Liver (tissue), 8 donors: ENCODE measurements at regions not wholly inside any gene's neighbourhood (a gene's known extent, or its start where the extent isn't known, plus 50 kb on each side); places are given as distances from the start of the nearest gene placed in this dataset.

ENCODE experiments used
- DNase-seq: peaks from one replicate; pipeline ENCODE4 v3.0.0-alpha.2; 2017; ENCODE audit warnings: low spot score
- H3K27ac ChIP-seq, 2 donors: one replicate each; pipeline ENCODE4 v1.7.0; 2013; ENCODE audit warnings: inconsistent platforms in 2 of 2, low read length in 2 of 2, control low read depth in 1 of 2, low read depth in 1 of 2, mild to moderate bottlenecking in 1 of 2
- H3K27me3 ChIP-seq, 4 donors: one replicate each; pipeline versions ENCODE4 v1.6.1 to v1.7.0; 2013; ENCODE audit warnings: low read length in 3 of 4, inconsistent platforms in 1 of 4, mild to moderate bottlenecking in 1 of 4, moderate library complexity in 1 of 4; ENCODE audit not compliant: control insufficient read depth in 4 of 4, insufficient read depth in 4 of 4
- H3K36me3 ChIP-seq, 4 donors: one replicate each; pipeline versions ENCODE4 v1.6.1 to v1.7.0; 2013; ENCODE audit warnings: low read length in 3 of 4, mild to moderate bottlenecking in 3 of 4, low read depth in 1 of 4, moderate library complexity in 1 of 4; ENCODE audit not compliant: control insufficient read depth in 4 of 4, insufficient read depth in 3 of 4
- H3K4me1 ChIP-seq, 4 donors: one replicate each; pipeline versions ENCODE4 v1.6.1 to v1.7.0; 2013; ENCODE audit warnings: low read length in 3 of 4, mild to moderate bottlenecking in 3 of 4, moderate library complexity in 1 of 4; ENCODE audit not compliant: control insufficient read depth in 4 of 4, insufficient read depth in 4 of 4
- H3K4me3 ChIP-seq, 3 donors: one replicate each; pipeline versions ENCODE4 v1.6.1 to v1.7.0; 2013; ENCODE audit warnings: low read length in 3 of 3, control low read depth in 1 of 3, low read depth in 1 of 3, mild to moderate bottlenecking in 1 of 3
- H3K9ac ChIP-seq, 2 donors: one replicate each; pipeline ENCODE4 v1.7.0; 2013; ENCODE audit warnings: low read length in 2 of 2, mild to moderate bottlenecking in 2 of 2, moderate library complexity in 2 of 2, control low read depth in 1 of 2, low read depth in 1 of 2
- H3K9me3 ChIP-seq, 4 donors: one replicate each; pipeline versions ENCODE4 v1.6.1 to v1.7.0; 2013; ENCODE audit warnings: low read length in 3 of 4; ENCODE audit not compliant: control insufficient read depth in 4 of 4
- ATF3 ChIP-seq: IDR thresholded peaks from 2 replicates; pipeline ENCODE4 v1.6.1; 2016; ENCODE audit warnings: antibody characterized with exemption
- CTCF ChIP-seq: fragments of 150-350 bp; IDR thresholded peaks from 2 replicates; pipeline ENCODE4 v1.5.1; 2017; ENCODE audit warnings: improper control_type of control experiment, low read depth, low read length; ENCODE audit not compliant: missing input control
- EGR1 ChIP-seq, 2 donors: IDR thresholded peaks; 2 replicates each; pipeline ENCODE4 v1.6.1; 2016 to 2018; ENCODE audit warnings: antibody characterized with exemption in 2 of 2, low read depth in 2 of 2
- FOXA1 ChIP-seq: IDR thresholded peaks from 2 replicates; pipeline ENCODE4 v1.6.1; 2016; ENCODE audit warnings: antibody characterized with exemption
- FOXA2 ChIP-seq: IDR thresholded peaks from 2 replicates; pipeline ENCODE4 v1.6.1; 2016; ENCODE audit warnings: antibody characterized with exemption
- HNF4A ChIP-seq, 2 donors: conservative IDR thresholded peaks; 2 replicates each; pipeline ENCODE4 v1.6.1; 2016; ENCODE audit warnings: antibody characterized with exemption in 2 of 2, mild to moderate bottlenecking in 2 of 2
- HNF4G ChIP-seq: IDR thresholded peaks from 2 replicates; pipeline ENCODE4 v1.6.1; 2016; ENCODE audit warnings: antibody characterized with exemption
- NR2F2 ChIP-seq: IDR thresholded peaks from 2 replicates; pipeline ENCODE4 v1.6.1; 2016; ENCODE audit warnings: antibody characterized with exemption
- RAD21 ChIP-seq, 2 donors: IDR thresholded peaks; 2 replicates each; pipeline ENCODE4 v1.6.1; 2016; ENCODE audit warnings: antibody characterized with exemption in 2 of 2, mild to moderate bottlenecking in 2 of 2
- RXRA ChIP-seq, 2 donors: IDR thresholded peaks; 2 replicates each; pipeline ENCODE4 v1.6.1; 2017 to 2018; ENCODE audit warnings: antibody characterized with exemption in 2 of 2, mild to moderate bottlenecking in 1 of 2
- SP1 ChIP-seq: IDR thresholded peaks from 2 replicates; pipeline ENCODE4 v1.6.1; 2018; ENCODE audit warnings: antibody characterized with exemption, mild to moderate bottlenecking
- TAF1 ChIP-seq: conservative IDR thresholded peaks from 2 replicates; pipeline ENCODE4 v1.6.1; 2016; ENCODE audit warnings: antibody characterized with exemption, mild to moderate bottlenecking
- YY1 ChIP-seq: IDR thresholded peaks from 2 replicates; pipeline ENCODE4 v1.6.1; 2016; ENCODE audit warnings: antibody characterized with exemption, mild to moderate bottlenecking
- ZBTB33 ChIP-seq: IDR thresholded peaks from 2 replicates; pipeline ENCODE4 v1.6.1; 2016; ENCODE audit warnings: antibody characterized with exemption
- WGBS: extraction: QIAGEN DNeasy Blood & Tissue Kit; methylation state at CpG from one replicate; pipeline ENCODE4 v1.1.7; 2013; 5-methylcytosine and 5-hydroxymethylcytosine counted together
- donor health status: healthy.
- donor health status: healthy.
- donor health status: healthy.
- donor health status: healthy.
- donor health status: healthy.

- Histone ChIP-seq H3K36me3 (no peaks in the 10 kb centered on the region), H3K27me3 (no peaks in the 10 kb centered on the region), H3K4me3 (no peak overlapping the region), H3K4me1 (no peaks in the 10 kb centered on the region), H3K27ac (no peak overlapping the region), H3K9me3 (no peaks in the 10 kb centered on the region), H3K9ac (no peak overlapping the region)
- no peak for TF ChIP-seq TAF1
- 66% methylated on average over 5 of the region's 5 CpGs for WGBS
- DNase-seq = no peak
These were observed 161.9 kb downstream of the TAF11L14 start for GRCh38 chr5:17796142-17796541.

- DNase-seq = no peak
These were observed 162.6 kb downstream of the TAF11L14 start for GRCh38 chr5:17796757-17797396.

More at GRCh38 chr5:17796757-17797396, 162.6 kb downstream of the TAF11L14 start:
- H3K4me3 ChIP-seq = no peak overlapping the region
- H3K9ac ChIP-seq = no peak overlapping the region
- no peak overlapping the region for H3K27ac ChIP-seq
- TF ChIP-seq EGR1 (IDR thresholded peaks at IDR 0.05; ENCODE audit: low read depth in 2 of 2) = no peak
- TF ChIP-seq FOXA1 = no peak
- no peak for TF ChIP-seq ZBTB33
- no peak for TF ChIP-seq FOXA2
- no peak for TF ChIP-seq YY1
- no peak for TF ChIP-seq HNF4G
- TF ChIP-seq NR2F2 = no peak
- no peak for TF ChIP-seq HNF4A (conservative IDR thresholded peaks at IDR 0.05)
- TF ChIP-seq RXRA (IDR thresholded peaks at IDR 0.05) = no peak
- no peak for TF ChIP-seq CTCF
- TF ChIP-seq ATF3 = no peak
- TF ChIP-seq SP1 = no peak
- TF ChIP-seq RAD21 (IDR thresholded peaks at IDR 0.05) = no peak
- H3K9me3 ChIP-seq = no peaks in the 10 kb centered on the region
- no peaks in the 10 kb centered on the region for H3K27me3 ChIP-seq
- no peaks in the 10 kb centered on the region for H3K4me1 ChIP-seq
- H3K36me3 ChIP-seq = no peaks in the 10 kb centered on the region
- WGBS = 57% methylated on average over 5 of the region's 5 CpGs
